NCI-H345 treated with DMSO at 0.1 percent for 48 hours (cell line): ENCODE measurements at regions not wholly inside any gene's neighbourhood (a gene's known extent, or its start where the extent isn't known, plus 50 kb on each side); places are given as distances from the start of the nearest gene placed in this dataset.
"Not testable (repeated sequence)": the region's sequence is repeated elsewhere in the genome, so short reads cannot be mapped to it uniquely, and the experiment has no call there.

ENCODE experiments used
- DNase-seq: peaks from one replicate; lab custom pipeline; 2025; ENCODE audit not compliant: unreplicated experiment; lab: John Stamatoyannopoulos, UW

GRCh38 chr15:24477107-24478025 lies 198.2 kb upstream of the NPAP1 start:
- not testable (repeated sequence) for DNase-seq

- DNase-seq = not testable (repeated sequence)
Observed at GRCh38 chr15:24485885-24486567, 189.5 kb upstream of the NPAP1 start.

DNA sequence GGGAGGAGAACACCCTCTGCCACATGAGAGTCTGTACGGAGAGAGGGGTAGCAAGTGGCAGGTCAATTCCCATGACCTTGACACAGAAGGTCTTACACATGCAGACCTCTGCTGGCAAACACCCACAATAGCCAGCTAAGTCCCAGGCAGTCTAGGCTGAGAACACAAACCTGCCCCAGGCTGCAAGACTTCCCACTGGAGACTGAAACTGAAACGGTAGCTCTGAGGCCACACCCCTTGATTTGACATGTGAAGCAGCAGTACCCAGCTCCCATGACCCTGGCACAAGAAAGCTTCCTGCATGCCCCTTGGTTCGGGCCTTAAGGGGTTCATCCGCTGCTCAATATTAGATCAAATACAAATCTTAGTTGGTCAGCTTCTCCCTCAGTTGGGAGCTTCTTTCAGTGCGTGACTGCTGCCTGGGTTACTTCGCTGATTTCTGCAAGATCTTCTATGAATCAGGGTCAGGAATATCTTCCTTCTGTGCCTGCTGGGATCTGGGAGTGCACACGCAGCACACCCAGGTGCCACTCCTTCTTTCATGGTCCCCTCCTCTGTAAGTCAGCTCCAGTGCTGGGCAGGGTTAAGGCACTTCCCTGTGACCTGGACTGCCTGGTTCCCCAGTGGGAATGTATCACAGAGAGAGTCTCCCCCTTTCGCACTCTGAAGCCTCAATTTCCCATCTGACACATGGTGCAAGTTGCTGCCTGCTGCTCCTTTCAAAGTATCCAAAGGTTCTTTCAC lies 187.2 kb upstream of the NPAP1 start:
- DNase-seq = not testable (repeated sequence)

DNA sequence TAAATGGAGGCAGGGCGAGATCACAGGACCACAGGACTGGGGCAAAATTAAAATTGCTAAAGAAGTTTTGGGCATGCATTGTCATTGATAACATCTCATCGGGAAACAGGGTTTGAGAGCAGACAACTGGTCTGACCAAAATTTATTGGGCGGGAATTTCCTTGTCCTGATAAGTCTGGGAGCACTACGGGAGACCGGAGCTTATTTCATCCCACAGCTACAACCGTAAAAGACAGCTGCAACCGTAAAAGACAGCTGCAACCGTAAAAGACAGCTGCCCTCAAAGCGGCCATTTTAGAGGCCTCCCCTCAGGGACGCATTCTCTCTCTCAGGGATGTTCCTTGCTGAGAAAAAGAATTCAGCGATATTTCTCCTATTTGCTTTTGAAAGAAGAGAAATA lies 170.4 kb upstream of the NPAP1 start:
- not testable (repeated sequence) for DNase-seq

GRCh38 chr15:24509714-24510113 lies 165.9 kb upstream of the NPAP1 start:
- DNase-seq = not testable (repeated sequence)

DNA sequence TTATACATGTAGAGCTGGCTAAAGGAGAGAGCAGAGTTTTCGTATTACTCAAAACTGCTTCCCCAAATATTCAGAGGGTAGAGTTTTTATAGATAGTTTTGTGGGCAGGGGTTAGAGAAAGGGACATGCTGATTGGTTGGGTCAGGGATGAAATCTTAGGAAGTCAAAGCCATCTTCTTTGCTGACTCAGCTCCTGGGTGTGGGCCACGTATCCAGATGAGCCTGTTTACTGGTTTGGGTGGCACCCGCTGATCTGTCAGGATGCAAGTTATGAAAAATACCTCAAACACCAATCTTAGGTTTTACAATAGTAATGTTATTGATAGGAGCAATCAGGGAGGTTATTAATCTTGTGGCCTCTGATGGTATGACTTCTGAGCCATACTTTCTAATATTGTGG lies 164.0 kb upstream of the NPAP1 start:
- DNase-seq = not testable (repeated sequence)

GRCh38 chr15:24518772-24519171 lies 156.8 kb upstream of the NPAP1 start:
- not testable (repeated sequence) for DNase-seq

- DNase-seq = not testable (repeated sequence)
Observed at GRCh38 chr15:24531235-24531634, 144.3 kb upstream of the NPAP1 start.

DNA sequence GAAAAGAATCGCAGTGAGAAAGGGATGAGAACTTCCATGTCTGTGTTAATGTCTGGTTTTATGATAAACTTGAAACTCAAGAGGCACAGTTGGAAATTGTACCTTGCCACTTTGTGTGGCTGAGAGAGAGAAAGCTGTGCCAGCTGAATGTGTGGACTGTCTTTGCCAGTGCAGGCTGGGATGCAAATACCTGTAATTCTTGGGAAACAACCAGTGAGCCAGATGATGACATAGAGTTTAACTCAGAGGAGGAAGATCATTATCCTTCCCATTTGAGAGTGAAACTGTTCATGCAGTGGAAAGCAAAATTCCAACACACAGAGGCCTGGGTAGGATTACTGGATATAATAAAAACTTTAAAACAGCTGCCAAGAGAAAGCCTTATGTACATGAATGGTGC lies 141.5 kb upstream of the NPAP1 start:
- DNase-seq = not testable (repeated sequence)

- not testable (repeated sequence) for DNase-seq
Observed at GRCh38 chr15:24557281-24557680, 118.3 kb upstream of the NPAP1 start.

GRCh38 chr15:24607636-24608035 lies 67.9 kb upstream of the NPAP1 start:
- DNase-seq = no peak

- DNase-seq = no peak
Observed at GRCh38 chr15:24617646-24618045, 57.9 kb upstream of the NPAP1 start.

- DNase-seq = no peak
Observed at GRCh38 chr15:24621630-24622215, 53.9 kb upstream of the NPAP1 start.
